IMR-90 (cell line): ENCODE measurements at regions not wholly inside any gene's neighbourhood (a gene's known extent, or its start where the extent isn't known, plus 50 kb on each side); places are given as distances from the start of the nearest gene placed in this dataset.

Experiments used
- CHD1 ChIP-seq: IDR thresholded peaks from 2 replicates; pipeline ENCODE4 v1.6.1; 2012; ENCODE audit warnings: low read depth, low read length, improper control_type of control experiment
- CTCF ChIP-seq: conservative IDR thresholded peaks from 2 replicates; pipeline ENCODE4 v1.5.1; 2012; ENCODE audit warnings: mild to moderate bottlenecking, low read depth, low read length, improper control_type of control experiment
- FOS ChIP-seq: fragments of 150-350 bp; IDR thresholded peaks from 2 replicates; pipeline ENCODE4 v1.6.1; 2016; ENCODE audit warnings: low read depth, low read length
- POLR2A ChIP-seq: IDR thresholded peaks from 2 replicates; pipeline ENCODE4 v1.6.1; 2012; ENCODE audit warnings: mild to moderate bottlenecking, low read depth, low read length
- RAD21 ChIP-seq: IDR thresholded peaks from 2 replicates; pipeline ENCODE4 v1.6.1; 2012; ENCODE audit warnings: low read length, improper control_type of control experiment

- TF ChIP-seq CTCF (no peak), RAD21 (no peak), POLR2A (no peak), FOS (no peak), CHD1 (no peak)
Measured at GRCh38 chr14:25250516-25250915, 200.6 kb upstream of the STXBP6 start.
